ENCODE measurements at regions not wholly inside any gene's neighbourhood (a gene's known extent, or its start where the extent isn't known, plus 50 kb on each side); places are given as distances from the start of the nearest gene placed in this dataset.
"Not testable (repeated sequence)": the region's sequence is repeated elsewhere in the genome, so short reads cannot be mapped to it uniquely, and the experiment has no call there.

GRCh38 chr15:95687686-95688085 is 642.8 kb upstream of the NR2F2 start:
- Mint-ChIP-seq H3K4me3 (no peak overlapping the region), H3K27me3 (peaks cover 8% of the 10 kb centered on the region), H3K9me3 (peaks cover 3% of the 10 kb centered on the region), H3K27ac (no peak overlapping the region), H3K4me1 (no peaks in the 10 kb centered on the region), H3K36me3 (no peaks in the 10 kb centered on the region)
- DNase-seq, result no peak

GRCh38 chr15:95690631-95691340 is 639.7 kb upstream of the NR2F2 start:
- no peak for DNase-seq
- Mint-ChIP-seq H3K36me3 (no peaks in the 10 kb centered on the region), H3K4me1 (no peaks in the 10 kb centered on the region), H3K4me3 (no peak overlapping the region), H3K9me3 (peaks cover 21% of the 10 kb centered on the region), H3K27ac (no peak overlapping the region), H3K27me3 (no peaks in the 10 kb centered on the region)

- H3K36me3 Mint-ChIP-seq, result no peaks in the 10 kb centered on the region
- DNase-seq, result no peak
- H3K4me1 Mint-ChIP-seq, result no peaks in the 10 kb centered on the region
- H3K4me3 Mint-ChIP-seq, result no peak overlapping the region
- peaks cover 26% of the 10 kb centered on the region for H3K9me3 Mint-ChIP-seq
- peaks cover 5% of the 10 kb centered on the region for H3K27me3 Mint-ChIP-seq
- H3K27ac Mint-ChIP-seq, result no peak overlapping the region
Measured at GRCh38 chr15:95693917-95694316, 636.6 kb upstream of the NR2F2 start.

GRCh38 chr15:95698230-95698629 is 632.3 kb upstream of the NR2F2 start:
- Mint-ChIP-seq H3K36me3 (no peaks in the 10 kb centered on the region), H3K27me3 (peaks cover 14% of the 10 kb centered on the region), H3K4me1 (no peaks in the 10 kb centered on the region), H3K4me3 (no peak overlapping the region), H3K27ac (no peak overlapping the region), H3K9me3 (peaks cover 48% of the 10 kb centered on the region)
- no peak for DNase-seq

- H3K9me3 Mint-ChIP-seq, result peaks cover 44% of the 10 kb centered on the region
Measured at GRCh38 chr15:95698951-95699350, 631.5 kb upstream of the NR2F2 start.

GRCh38 chr15:95699578-95699977 is 630.9 kb upstream of the NR2F2 start:
- no peaks in the 10 kb centered on the region for H3K4me1 Mint-ChIP-seq
- peaks cover 19% of the 10 kb centered on the region for H3K27me3 Mint-ChIP-seq
- H3K4me3 Mint-ChIP-seq, result no peak overlapping the region
- H3K9me3 Mint-ChIP-seq, result peaks cover 40% of the 10 kb centered on the region
- no peak overlapping the region for H3K27ac Mint-ChIP-seq
- no peaks in the 10 kb centered on the region for H3K36me3 Mint-ChIP-seq
- DNase-seq, result no peak

More at GRCh38 chr15:95698951-95699350, 631.5 kb upstream of the NR2F2 start:
- DNase-seq, result no peak
- Mint-ChIP-seq H3K27ac (no peak overlapping the region), H3K27me3 (peaks cover 14% of the 10 kb centered on the region), H3K4me1 (no peaks in the 10 kb centered on the region), H3K36me3 (no peaks in the 10 kb centered on the region), H3K4me3 (no peak overlapping the region)

GRCh38 chr15:95700692-95701091 is 629.8 kb upstream of the NR2F2 start:
- Mint-ChIP-seq H3K9me3 (peaks cover 34% of the 10 kb centered on the region), H3K27me3 (peaks cover 20% of the 10 kb centered on the region)
- H3K4me3 Mint-ChIP-seq, H3K36me3 Mint-ChIP-seq, H3K4me1 Mint-ChIP-seq, H3K27ac Mint-ChIP-seq, DNase-seq: not testable (repeated sequence)

DNA sequence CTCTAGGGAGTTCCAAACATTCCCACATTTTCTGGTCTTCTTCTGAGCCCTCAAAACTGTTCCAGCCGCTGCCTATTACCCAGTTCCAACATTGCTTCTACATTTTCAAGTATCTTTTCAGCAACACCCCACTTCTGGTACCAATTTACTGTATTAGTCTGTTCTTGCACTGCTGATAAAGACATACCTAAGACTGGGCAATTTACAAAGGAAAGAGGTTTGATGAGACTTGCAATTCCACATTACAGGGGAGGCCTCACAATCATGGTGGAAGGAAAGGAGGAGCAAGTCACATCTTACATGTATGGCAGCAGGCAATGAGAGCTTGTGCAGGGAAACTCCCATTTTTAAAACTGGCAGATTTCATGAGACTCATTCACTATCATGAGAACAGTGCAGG is 629.1 kb upstream of the NR2F2 start:
- no peak overlapping the region for H3K27ac Mint-ChIP-seq
- peaks cover 22% of the 10 kb centered on the region for H3K27me3 Mint-ChIP-seq
- peaks cover 34% of the 10 kb centered on the region for H3K9me3 Mint-ChIP-seq
- H3K4me3 Mint-ChIP-seq, result no peak overlapping the region
- DNase-seq, result no peak
- no peaks in the 10 kb centered on the region for H3K4me1 Mint-ChIP-seq
- H3K36me3 Mint-ChIP-seq, result no peaks in the 10 kb centered on the region

- Mint-ChIP-seq H3K9me3 (no peaks in the 10 kb centered on the region), H3K36me3 (no peaks in the 10 kb centered on the region), H3K4me1 (no peaks in the 10 kb centered on the region), H3K4me3 (no peak overlapping the region), H3K27me3 (peaks cover 3% of the 10 kb centered on the region), H3K27ac (no peak overlapping the region)
- no peak for DNase-seq
Measured at GRCh38 chr15:95709959-95710695, 620.4 kb upstream of the NR2F2 start.

DNA sequence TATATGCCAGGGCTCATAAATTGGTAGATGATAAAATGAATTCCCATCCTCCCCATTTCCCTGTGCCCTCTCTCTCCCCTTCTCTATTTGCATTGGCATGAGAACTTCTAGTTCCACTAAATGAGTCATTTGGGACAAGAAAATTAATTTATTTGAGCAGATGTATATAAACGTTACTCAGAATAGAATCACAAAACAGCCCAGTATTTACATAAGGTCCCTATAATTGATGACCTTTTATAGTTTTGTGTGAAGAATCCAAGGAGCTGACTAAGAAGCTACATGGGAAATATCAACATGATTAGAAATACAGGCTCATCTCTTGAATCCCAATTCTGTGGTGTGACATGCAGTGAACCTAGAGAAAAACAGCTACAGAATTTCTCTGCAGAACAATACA is 617.7 kb upstream of the NR2F2 start:
- no peak overlapping the region for H3K27ac Mint-ChIP-seq
- H3K9me3 Mint-ChIP-seq, result no peaks in the 10 kb centered on the region
- no peaks in the 10 kb centered on the region for H3K36me3 Mint-ChIP-seq
- no peak for DNase-seq
- H3K4me3 Mint-ChIP-seq, result no peak overlapping the region
- no peaks in the 10 kb centered on the region for H3K27me3 Mint-ChIP-seq
- no peaks in the 10 kb centered on the region for H3K4me1 Mint-ChIP-seq

- no peak overlapping the region for H3K4me3 Mint-ChIP-seq
- H3K27me3 Mint-ChIP-seq, result no peaks in the 10 kb centered on the region
- no peaks in the 10 kb centered on the region for H3K4me1 Mint-ChIP-seq
- DNase-seq, result no peak
- H3K36me3 Mint-ChIP-seq, result no peaks in the 10 kb centered on the region
- H3K9me3 Mint-ChIP-seq, result no peaks in the 10 kb centered on the region
- H3K27ac Mint-ChIP-seq, result no peak overlapping the region
Measured at GRCh38 chr15:95713324-95713723, 617.2 kb upstream of the NR2F2 start.

DNA sequence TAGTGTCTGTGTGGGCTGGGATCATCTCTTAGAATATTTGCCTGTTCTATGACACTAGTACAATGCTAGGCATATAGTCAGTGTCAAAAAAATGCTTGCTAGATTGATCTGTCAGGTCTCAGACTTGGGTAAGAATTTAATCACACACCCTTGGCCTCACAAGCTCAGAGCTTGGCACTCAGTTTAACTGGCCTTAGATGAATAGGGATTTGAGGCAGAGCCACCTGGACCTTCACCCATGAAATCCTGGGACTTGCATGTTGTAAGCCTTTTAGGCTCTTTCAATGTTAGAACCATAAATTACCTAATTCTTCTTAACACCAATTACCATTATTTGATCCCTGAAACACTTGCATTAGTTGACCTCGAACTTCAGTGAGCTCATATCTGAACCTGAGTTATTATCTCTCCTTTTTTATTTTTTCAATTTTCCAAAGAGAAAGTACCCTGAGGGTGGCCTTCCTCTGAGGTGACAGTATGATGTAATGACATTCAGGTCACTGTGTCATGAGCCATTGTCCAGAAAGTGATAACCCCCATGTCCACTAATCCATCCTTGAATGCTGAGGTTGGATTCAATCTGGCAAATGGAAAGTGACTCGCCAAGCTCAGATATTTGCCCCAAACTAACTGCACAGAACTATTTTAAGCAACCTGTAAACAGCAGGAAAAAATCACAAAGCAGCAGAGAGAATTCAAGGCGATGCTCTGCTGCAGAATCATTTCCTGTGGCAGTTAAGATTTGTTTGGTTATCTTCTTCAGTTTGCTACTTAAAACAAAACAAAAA is 615.2 kb upstream of the NR2F2 start:
- Mint-ChIP-seq H3K27me3 (no peaks in the 10 kb centered on the region), H3K27ac (no peak overlapping the region), H3K4me3 (no peak overlapping the region), H3K4me1 (no peaks in the 10 kb centered on the region), H3K36me3 (no peaks in the 10 kb centered on the region), H3K9me3 (no peaks in the 10 kb centered on the region)
- DNase-seq, result no peak

DNA sequence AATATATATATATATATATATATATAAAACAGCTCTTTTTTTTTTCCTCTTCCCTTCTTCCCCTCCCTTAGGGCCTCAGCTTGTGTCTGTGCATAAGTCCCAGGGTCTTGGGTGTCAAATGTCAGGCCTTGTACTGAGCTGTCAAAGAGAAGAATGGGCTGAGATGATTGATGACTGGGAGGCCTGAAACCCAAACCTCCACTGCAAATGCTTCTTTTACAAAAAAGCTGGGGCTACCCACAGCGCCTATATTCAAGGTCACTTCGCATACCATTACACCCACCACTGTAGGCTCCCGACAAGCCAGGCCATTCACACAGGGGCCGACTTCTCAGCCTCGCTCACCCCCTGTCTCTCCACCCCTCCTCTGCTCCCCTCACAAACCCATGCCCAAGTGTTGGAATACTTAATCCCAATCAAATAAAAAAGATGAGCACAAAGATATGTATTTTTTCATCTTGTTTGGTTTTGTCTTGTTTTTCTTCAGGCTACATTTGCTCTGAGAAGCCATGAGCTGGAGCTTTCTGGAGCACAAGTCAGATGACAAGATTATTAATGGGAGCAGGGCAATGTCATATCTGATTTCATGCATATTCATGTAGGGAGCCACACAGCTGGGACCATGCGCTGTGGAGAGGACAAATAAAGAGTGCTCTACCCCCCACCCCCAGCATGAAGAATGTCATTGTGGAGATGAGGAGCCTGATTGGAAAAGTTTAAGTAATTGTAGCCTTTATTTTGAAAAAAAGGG is 614.4 kb upstream of the NR2F2 start:
- no peaks in the 10 kb centered on the region for H3K27me3 Mint-ChIP-seq
- H3K4me1 Mint-ChIP-seq, result no peaks in the 10 kb centered on the region
- H3K27ac Mint-ChIP-seq, result no peak overlapping the region
- H3K4me3 Mint-ChIP-seq, result no peak overlapping the region
- no peaks in the 10 kb centered on the region for H3K36me3 Mint-ChIP-seq
- no peaks in the 10 kb centered on the region for H3K9me3 Mint-ChIP-seq
- no peak for DNase-seq

DNA sequence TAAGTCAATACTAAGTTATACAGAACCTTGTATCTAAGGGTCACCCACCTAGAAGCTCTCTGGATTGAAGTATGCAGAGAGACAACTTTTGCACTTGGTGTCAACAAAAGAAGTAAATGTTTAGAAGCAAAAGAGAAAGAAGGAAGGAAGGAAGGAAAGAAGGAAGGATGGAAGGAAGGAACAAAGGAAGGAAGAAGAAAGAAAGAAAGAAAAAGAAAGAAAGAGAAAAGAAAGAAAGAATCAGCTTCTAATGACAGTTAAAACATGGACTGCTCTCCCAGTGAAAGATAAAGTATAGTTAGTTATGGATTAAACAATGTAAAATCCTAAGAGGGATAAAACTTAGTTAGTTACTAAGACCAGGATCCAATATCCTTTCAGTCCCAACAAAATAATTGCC is 613.8 kb upstream of the NR2F2 start:
- Mint-ChIP-seq H3K36me3 (no peaks in the 10 kb centered on the region), H3K9me3 (no peaks in the 10 kb centered on the region), H3K27ac (no peak overlapping the region), H3K27me3 (no peaks in the 10 kb centered on the region), H3K4me3 (no peak overlapping the region), H3K4me1 (no peaks in the 10 kb centered on the region)
- DNase-seq, result no peak

GRCh38 chr15:95718441-95718840 is 612.1 kb upstream of the NR2F2 start:
- H3K9me3 Mint-ChIP-seq, result no peaks in the 10 kb centered on the region
- H3K36me3 Mint-ChIP-seq, result no peaks in the 10 kb centered on the region
- H3K4me3 Mint-ChIP-seq, result no peak overlapping the region
- no peaks in the 10 kb centered on the region for H3K27me3 Mint-ChIP-seq
- H3K4me1 Mint-ChIP-seq, result no peaks in the 10 kb centered on the region
- no peak for DNase-seq
- H3K27ac Mint-ChIP-seq, result no peak overlapping the region
